ENCODE measurements at regions not wholly inside any gene's neighbourhood (a gene's known extent, or its start where the extent isn't known, plus 50 kb on each side); places are given as distances from the start of the nearest gene placed in this dataset.
"Not testable (repeated sequence)": the region's sequence is repeated elsewhere in the genome, so short reads cannot be mapped to it uniquely, and the experiment has no call there.

DNA sequence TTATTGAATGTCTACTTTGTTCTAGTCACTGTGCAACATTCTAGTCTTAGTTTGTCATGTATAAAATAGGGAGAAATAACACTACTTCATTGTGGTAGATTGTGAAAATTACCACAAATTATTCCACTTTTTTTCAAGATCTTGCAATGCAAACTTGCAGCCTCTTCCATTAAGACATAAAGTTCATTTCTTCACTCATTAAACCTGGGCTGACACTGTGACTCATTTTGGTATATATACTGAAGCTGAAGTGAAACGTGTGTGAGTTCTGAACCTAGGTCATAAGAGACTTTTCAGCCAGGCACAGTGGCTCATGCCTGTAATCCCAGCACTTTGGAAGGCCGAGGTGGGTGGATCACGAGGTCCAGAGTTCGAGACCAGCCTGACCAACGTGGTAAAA is 329.0 kb downstream of the BCKDHB start:
- no peak for DNase-seq
- TF ChIP-seq POLR2A (IDR thresholded peaks at IDR 0.05; ENCODE audit: low read length) (no peak), GATA1 (IDR thresholded peaks at IDR 0.05; ENCODE audit: low read depth, low read length) (no peak)

- no peak for TF ChIP-seq POLR2A (IDR thresholded peaks at IDR 0.05; ENCODE audit: low read length)
- no peak for TF ChIP-seq GATA1 (IDR thresholded peaks at IDR 0.05; ENCODE audit: low read depth, low read length)
- DNase-seq = no peak
Measured at GRCh38 chr6:80434691-80435350, 328.4 kb downstream of the BCKDHB start.

- DNase-seq = no peak
- no peak for TF ChIP-seq POLR2A (IDR thresholded peaks at IDR 0.05; ENCODE audit: low read length)
- no peak for TF ChIP-seq GATA1 (IDR thresholded peaks at IDR 0.05; ENCODE audit: low read depth, low read length)
Measured at GRCh38 chr6:80433673-80434025, 327.2 kb downstream of the BCKDHB start.

DNA sequence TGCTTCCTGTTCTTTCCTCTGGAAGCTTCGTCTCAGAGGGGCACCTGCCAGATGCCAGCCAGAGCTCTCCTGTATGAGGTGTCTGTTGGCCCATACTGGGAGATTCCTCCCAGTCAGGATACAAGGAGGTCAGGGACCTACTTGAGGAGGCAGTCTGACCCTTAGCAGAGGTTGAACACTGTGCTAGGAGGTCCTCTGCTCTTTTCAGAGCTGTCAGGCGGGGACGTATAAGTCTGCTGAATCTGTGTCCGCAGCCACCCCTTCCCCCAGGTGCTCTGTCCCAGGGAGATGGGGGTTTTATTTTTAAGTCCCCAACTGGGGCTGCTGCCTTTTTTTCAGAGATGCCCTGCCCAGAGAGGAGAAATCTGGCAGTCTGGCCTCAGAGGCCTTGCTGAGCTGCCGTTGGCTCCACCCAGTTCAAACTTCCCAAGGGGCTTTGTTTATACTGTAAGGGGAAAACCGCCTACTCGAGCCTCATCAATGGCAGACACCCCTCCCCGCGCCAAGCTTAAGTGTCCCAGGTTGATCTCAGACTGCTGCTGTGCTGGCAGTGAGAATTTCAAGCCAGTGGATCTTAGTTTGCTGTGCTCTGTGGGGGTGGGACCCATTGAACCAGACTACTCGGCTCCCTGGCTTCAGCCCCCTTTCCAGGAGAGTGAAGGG is 326.7 kb downstream of the BCKDHB start:
- DNase-seq = no peak

DNA sequence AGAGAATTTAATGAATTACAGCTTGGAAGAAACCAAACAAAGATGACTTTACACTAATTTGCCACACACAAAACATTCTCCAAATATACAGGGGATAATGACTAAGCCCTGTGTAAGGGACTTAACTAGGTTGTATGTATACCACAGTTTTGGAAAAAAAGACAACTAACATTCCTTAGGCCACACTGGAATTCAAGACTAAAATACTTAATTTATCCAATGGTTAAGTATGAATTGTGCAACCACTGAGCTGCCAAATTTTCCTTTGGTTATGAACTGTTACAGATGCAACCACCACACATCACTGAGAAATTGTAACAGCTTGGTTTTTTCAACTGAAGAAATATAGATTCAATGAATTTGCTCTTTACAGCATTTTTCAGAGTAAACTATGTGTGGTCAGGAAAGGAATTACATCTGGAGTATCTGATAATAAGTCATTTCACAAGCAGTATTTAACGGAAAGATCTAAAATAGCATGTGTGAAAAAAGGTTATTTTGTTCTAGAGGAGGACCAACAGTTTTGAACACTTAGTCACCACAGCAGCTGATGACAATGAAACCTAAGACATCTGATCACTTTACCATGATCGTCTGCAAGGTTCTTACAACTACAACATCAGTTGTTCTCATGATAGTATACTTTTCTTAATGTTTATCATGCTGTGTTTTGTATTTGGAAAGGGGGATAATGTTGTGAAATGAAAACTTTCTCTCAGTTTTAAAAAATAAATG is 318.8 kb downstream of the BCKDHB start:
- DNase-seq = no peak
- TF ChIP-seq POLR2A (IDR thresholded peaks at IDR 0.05; ENCODE audit: low read length) (no peak), GATA1 (IDR thresholded peaks at IDR 0.05; ENCODE audit: low read depth, low read length) (no peak)

More for the DNA sequence above, 326.7 kb downstream of the BCKDHB start:
- TF ChIP-seq GATA1 (IDR thresholded peaks at IDR 0.05; ENCODE audit: low read depth, low read length) = no peak

- no peak for TF ChIP-seq GATA1 (IDR thresholded peaks at IDR 0.05; ENCODE audit: low read depth, low read length)
- TF ChIP-seq POLR2A (IDR thresholded peaks at IDR 0.05; ENCODE audit: low read length) = no peak
- no peak for DNase-seq
Measured at GRCh38 chr6:80411486-80411885, 305.0 kb downstream of the BCKDHB start.

GRCh38 chr6:80407976-80408375 is 301.5 kb downstream of the BCKDHB start:
- DNase-seq = not testable (repeated sequence)

DNA sequence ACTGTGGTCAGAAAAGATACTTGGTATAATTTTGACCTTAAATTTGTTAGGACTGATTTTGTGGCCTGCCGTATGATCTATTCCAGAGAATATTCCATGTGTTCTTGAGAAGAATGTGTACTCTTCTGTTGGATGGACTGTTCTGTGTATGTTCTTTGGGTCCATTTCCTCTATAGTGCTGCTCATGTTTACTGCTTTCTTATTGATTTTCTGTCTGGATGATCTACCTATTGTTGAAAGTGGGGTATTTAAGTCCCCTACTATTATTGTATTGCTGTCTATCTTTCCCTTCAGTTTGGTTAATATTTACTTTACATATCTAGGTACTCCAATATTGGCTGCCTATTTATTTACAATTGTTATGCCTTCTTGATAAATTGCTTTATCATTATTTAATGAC is 298.4 kb downstream of the BCKDHB start:
- TF ChIP-seq GATA1 (IDR thresholded peaks at IDR 0.05; ENCODE audit: low read depth, low read length) = no peak
- no peak for TF ChIP-seq POLR2A (IDR thresholded peaks at IDR 0.05; ENCODE audit: low read length)
- no peak for DNase-seq

DNA sequence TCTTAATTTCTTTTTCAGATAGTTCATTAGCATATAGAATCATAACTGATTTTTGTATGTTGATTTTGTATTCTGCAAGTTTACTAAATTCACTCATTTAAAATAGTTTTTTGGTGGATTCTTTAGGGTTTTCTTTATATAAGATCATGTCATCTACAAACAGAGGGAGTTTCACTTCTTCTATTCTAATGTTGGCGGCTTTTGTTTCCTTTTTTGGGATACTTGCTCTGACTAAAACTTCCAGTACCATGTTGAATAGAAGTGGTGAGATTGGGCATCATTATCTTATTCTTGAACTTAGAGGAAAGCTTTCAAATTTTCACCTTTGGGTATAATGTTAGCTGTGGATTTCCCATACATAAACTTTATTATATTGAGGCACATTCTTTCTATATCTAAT is 296.9 kb downstream of the BCKDHB start:
- DNase-seq = no peak
- TF ChIP-seq GATA1 (IDR thresholded peaks at IDR 0.05; ENCODE audit: low read depth, low read length) (no peak), POLR2A (IDR thresholded peaks at IDR 0.05; ENCODE audit: low read length) (no peak)

- TF ChIP-seq POLR2A (IDR thresholded peaks at IDR 0.05; ENCODE audit: low read length) = no peak
Measured at GRCh38 chr6:80402266-80402665, 295.8 kb downstream of the BCKDHB start.

More at GRCh38 chr6:80402266-80402665, 295.8 kb downstream of the BCKDHB start:
- no peak for DNase-seq

Data from erythroblast (primary cell).